ENCODE measurements at regions not wholly inside any gene's neighbourhood (a gene's known extent, or its start where the extent isn't known, plus 50 kb on each side); places are given as distances from the start of the nearest gene placed in this dataset.

- H2AFZ ChIP-seq (ENCODE audit: control insufficient read depth, low read length): no peak overlapping the region
- H3K36me3 ChIP-seq (ENCODE audit: control insufficient read depth in 2 of 2, extremely low read depth in 1 of 2, insufficient read depth in 2 of 2, low read length in 2 of 2): no peaks in the 10 kb centered on the region
- H3K9ac ChIP-seq (ENCODE audit: control insufficient read depth, extremely low read depth, insufficient read depth, low read length): no peak overlapping the region
- no peak overlapping the region for H3K4me3 ChIP-seq (ENCODE audit: control insufficient read depth in 2 of 3, extremely low read depth in 1 of 3, insufficient read depth in 2 of 3, low read depth in 1 of 3, low read length in 3 of 3)
- FAIRE-seq (no peak), DNase-seq (ENCODE audit: low read depth, low spot score) (no peak)
- H3K4me1 ChIP-seq (ENCODE audit: control insufficient read depth, extremely low read depth, insufficient read depth, low read length): no peaks in the 10 kb centered on the region
- H3K79me2 ChIP-seq (ENCODE audit: control insufficient read depth, insufficient read depth, low read length): no peaks in the 10 kb centered on the region
- dilution Hi-C loops (cut with MboI; ENCODE audit: extremely low pct_ligation_motif_present, low sequenced_read_pairs): no loop called here
- no peaks in the 10 kb centered on the region for H4K20me1 ChIP-seq (ENCODE audit: control insufficient read depth, extremely low read depth, insufficient read depth, low read length)
- no peak for TF ChIP-seq CTCF (optimal IDR thresholded peaks at IDR 0.05 in 1 of 3, IDR thresholded peaks at IDR 0.05 in 1 of 3, conservative IDR thresholded peaks at IDR 0.05 in 1 of 3; ENCODE audit: extremely low read depth in 1 of 3, insufficient read depth in 2 of 3, low read length in 3 of 3)
- TF ChIP-seq EZH2 (IDR thresholded peaks at IDR 0.05; ENCODE audit: low read length): no peak
- H3K27ac ChIP-seq (ENCODE audit: control insufficient read depth, insufficient read depth, low read length): no peak overlapping the region
- no peak overlapping the region for H3K4me2 ChIP-seq (ENCODE audit: control insufficient read depth, extremely low read depth, insufficient read depth, low read depth, low read length)
- H3K27me3 ChIP-seq (ENCODE audit: control insufficient read depth, extremely low read depth, insufficient read depth, low read length): no peaks in the 10 kb centered on the region
- no peaks in the 10 kb centered on the region for H3K9me3 ChIP-seq (ENCODE audit: control insufficient read depth, low read depth, low read length)
- no peaks in the 10 kb centered on the region for H3K9me1 ChIP-seq (ENCODE audit: control insufficient read depth, extremely low read depth, insufficient read depth, low read length)
These were observed 297.3 kb upstream of the SMARCA2 start for GRCh38 chr9:1717882-1718281.

- Histone ChIP-seq H3K27ac (ENCODE audit: control insufficient read depth, insufficient read depth, low read length) (no peak overlapping the region), H3K36me3 (ENCODE audit: control insufficient read depth in 2 of 2, extremely low read depth in 1 of 2, insufficient read depth in 2 of 2, low read length in 2 of 2) (no peaks in the 10 kb centered on the region), H3K27me3 (ENCODE audit: control insufficient read depth, extremely low read depth, insufficient read depth, low read length) (no peaks in the 10 kb centered on the region), H3K4me1 (ENCODE audit: control insufficient read depth, extremely low read depth, insufficient read depth, low read length) (no peaks in the 10 kb centered on the region), H3K4me3 (ENCODE audit: control insufficient read depth in 2 of 3, extremely low read depth in 1 of 3, insufficient read depth in 2 of 3, low read depth in 1 of 3, low read length in 3 of 3) (no peak overlapping the region), H2AFZ (ENCODE audit: control insufficient read depth, low read length) (no peak overlapping the region), H3K79me2 (ENCODE audit: control insufficient read depth, insufficient read depth, low read length) (no peaks in the 10 kb centered on the region), H3K4me2 (ENCODE audit: control insufficient read depth, extremely low read depth, insufficient read depth, low read depth, low read length) (no peak overlapping the region), H3K9me1 (ENCODE audit: control insufficient read depth, extremely low read depth, insufficient read depth, low read length) (no peaks in the 10 kb centered on the region), H3K9ac (ENCODE audit: control insufficient read depth, extremely low read depth, insufficient read depth, low read length) (no peak overlapping the region), H3K9me3 (ENCODE audit: control insufficient read depth, low read depth, low read length) (no peaks in the 10 kb centered on the region), H4K20me1 (ENCODE audit: control insufficient read depth, extremely low read depth, insufficient read depth, low read length) (no peaks in the 10 kb centered on the region)
- no peak for FAIRE-seq
- no peak for DNase-seq (ENCODE audit: low read depth, low spot score)
- TF ChIP-seq CTCF (optimal IDR thresholded peaks at IDR 0.05 in 1 of 3, IDR thresholded peaks at IDR 0.05 in 1 of 3, conservative IDR thresholded peaks at IDR 0.05 in 1 of 3; ENCODE audit: extremely low read depth in 1 of 3, insufficient read depth in 2 of 3, low read length in 3 of 3): no peak
- no peak for TF ChIP-seq EZH2 (IDR thresholded peaks at IDR 0.05; ENCODE audit: low read length)
- dilution Hi-C loops (cut with MboI; ENCODE audit: extremely low pct_ligation_motif_present, low sequenced_read_pairs): no loop called here
These were observed 296.3 kb upstream of the SMARCA2 start for GRCh38 chr9:1718836-1719235.
